A673 (cell line): ENCODE measurements at regions not wholly inside any gene's neighbourhood (a gene's known extent, or its start where the extent isn't known, plus 50 kb on each side); places are given as distances from the start of the nearest gene placed in this dataset.

Source experiments
- EZH2 ChIP-seq: fragments of 200-600 bp; sonication (generic); IDR thresholded peaks from 2 replicates; pipeline ENCODE4 v1.6.1; 2017; ENCODE audit warnings: borderline replicate concordance, low read depth, mild to moderate bottlenecking, mixed read lengths, antibody characterized with exemption, low read length; ENCODE audit not compliant: poor library complexity, severe bottlenecking
- TF ChIP-seq, protein P1 (sequence below): fragments of 300-800, 200-600 bp; sonication (generic); conservative IDR thresholded peaks from 2 replicates; pipeline ENCODE4 v1.5.1; 2017; ENCODE audit warnings: low read depth, mild to moderate bottlenecking, antibody characterized with exemption, low read length, moderate library complexity, mixed read lengths

DNA sequence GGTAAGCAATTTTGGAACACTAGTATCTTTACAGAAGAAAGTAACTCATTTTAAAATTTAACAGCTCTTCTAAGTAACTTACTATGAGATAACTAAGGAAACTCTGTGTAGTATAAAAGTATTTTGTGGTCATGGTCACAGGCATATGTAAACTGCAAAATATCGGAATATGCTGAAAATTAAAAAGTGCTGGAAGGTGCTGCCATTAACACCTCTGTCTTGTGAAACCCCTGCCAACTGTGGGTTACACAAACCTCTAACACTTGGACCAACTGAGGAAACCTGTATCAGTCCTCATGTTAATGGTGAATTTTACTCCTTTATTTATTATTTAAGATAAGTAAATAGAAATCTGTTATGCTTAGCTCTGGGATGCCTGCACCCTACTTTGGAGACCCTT lies 206.7 kb downstream of the LACC1 start:
- TF ChIP-seq EZH2, result no peak
- TF ChIP-seq, protein P1, sequence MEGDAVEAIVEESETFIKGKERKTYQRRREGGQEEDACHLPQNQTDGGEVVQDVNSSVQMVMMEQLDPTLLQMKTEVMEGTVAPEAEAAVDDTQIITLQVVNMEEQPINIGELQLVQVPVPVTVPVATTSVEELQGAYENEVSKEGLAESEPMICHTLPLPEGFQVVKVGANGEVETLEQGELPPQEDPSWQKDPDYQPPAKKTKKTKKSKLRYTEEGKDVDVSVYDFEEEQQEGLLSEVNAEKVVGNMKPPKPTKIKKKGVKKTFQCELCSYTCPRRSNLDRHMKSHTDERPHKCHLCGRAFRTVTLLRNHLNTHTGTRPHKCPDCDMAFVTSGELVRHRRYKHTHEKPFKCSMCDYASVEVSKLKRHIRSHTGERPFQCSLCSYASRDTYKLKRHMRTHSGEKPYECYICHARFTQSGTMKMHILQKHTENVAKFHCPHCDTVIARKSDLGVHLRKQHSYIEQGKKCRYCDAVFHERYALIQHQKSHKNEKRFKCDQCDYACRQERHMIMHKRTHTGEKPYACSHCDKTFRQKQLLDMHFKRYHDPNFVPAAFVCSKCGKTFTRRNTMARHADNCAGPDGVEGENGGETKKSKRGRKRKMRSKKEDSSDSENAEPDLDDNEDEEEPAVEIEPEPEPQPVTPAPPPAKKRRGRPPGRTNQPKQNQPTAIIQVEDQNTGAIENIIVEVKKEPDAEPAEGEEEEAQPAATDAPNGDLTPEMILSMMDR, result no peak
